ENCODE measurements at regions not wholly inside any gene's neighbourhood (a gene's known extent, or its start where the extent isn't known, plus 50 kb on each side); places are given as distances from the start of the nearest gene placed in this dataset.

GRCh38 chr16:65181071-65181561, 59.3 kb upstream of the CDH11 start:
- peak; percentile 74 for DNase-seq

GRCh38 chr16:65178151-65178550, 56.3 kb upstream of the CDH11 start:
- DNase-seq = no peak

GRCh38 chr16:65176603-65177002, 54.7 kb upstream of the CDH11 start:
- DNase-seq = peak; percentile 46

GRCh38 chr16:65172356-65172755, 50.5 kb upstream of the CDH11 start:
- no peak for DNase-seq
